HEK293T (cell line): ENCODE measurements at regions not wholly inside any gene's neighbourhood (a gene's known extent, or its start where the extent isn't known, plus 50 kb on each side); places are given as distances from the start of the nearest gene placed in this dataset.

ENCODE experiments used
- BHLHE40 ChIP-seq: fragments of 450-650 bp; IDR thresholded peaks from 2 replicates; pipeline ENCODE4 v1.6.1; 2016; ENCODE audit warnings: mild to moderate bottlenecking, moderate library complexity, borderline replicate concordance
- SP1 ChIP-seq: fragments of 450-650 bp; IDR thresholded peaks from 2 replicates; pipeline ENCODE4 v1.6.1; 2017
- SUZ12 ChIP-seq: fragments of 450-650 bp; IDR thresholded peaks from 2 replicates; pipeline ENCODE4 v1.6.1; 2016; ENCODE audit warnings: mild to moderate bottlenecking

DNA sequence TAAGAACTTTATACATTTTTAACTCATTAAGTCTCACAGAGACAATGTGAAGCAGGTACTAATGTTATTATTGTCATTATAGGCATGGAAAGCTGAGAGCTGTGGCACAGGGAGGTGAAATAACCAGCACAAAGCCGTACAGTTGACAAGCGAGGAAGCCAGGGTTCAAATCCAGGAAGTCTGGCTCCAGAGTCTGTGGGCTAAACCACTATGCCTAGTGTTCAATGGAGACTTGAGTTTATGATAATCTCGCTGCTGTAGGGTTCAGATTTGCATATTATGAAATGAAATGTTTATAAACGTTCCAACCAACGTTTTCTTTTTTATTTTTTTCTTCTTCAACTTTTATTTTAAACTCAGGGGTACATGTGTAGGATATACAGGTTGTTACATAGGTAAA is 60.0 kb downstream of the CHST2 start:
- TF ChIP-seq BHLHE40 (no peak), SP1 (no peak), SUZ12 (no peak)
